Trophoblast cell (in vitro differentiated cells and primary cell): ENCODE measurements at regions not wholly inside any gene's neighbourhood (a gene's known extent, or its start where the extent isn't known, plus 50 kb on each side); places are given as distances from the start of the nearest gene placed in this dataset.

ENCODE experiments used
- DNase-seq, 2 donors: peaks; one replicate each; pipeline ENCODE4 v3.0.0-alpha.2; 2016
- H2AFZ ChIP-seq: 2 replicates; pipeline ENCODE4 v1.6.1; 2013; ENCODE audit warnings: low read length, moderate library complexity, mild to moderate bottlenecking; ENCODE audit not compliant: insufficient read depth, poor library complexity
- H2AK5ac ChIP-seq: 2 replicates; pipeline ENCODE4 v1.6.1; 2013; ENCODE audit warnings: mild to moderate bottlenecking, low read length
- H2BK120ac ChIP-seq: 2 replicates; pipeline ENCODE4 v1.6.1; 2013; ENCODE audit warnings: low read length, mild to moderate bottlenecking, moderate library complexity; ENCODE audit not compliant: insufficient read depth, poor library complexity
- H2BK12ac ChIP-seq: 2 replicates; pipeline ENCODE4 v1.6.1; 2013; ENCODE audit warnings: mild to moderate bottlenecking, low read length, moderate library complexity
- H2BK5ac ChIP-seq: 2 replicates; pipeline ENCODE4 v1.6.1; 2013; ENCODE audit warnings: low read length, low read depth, moderate library complexity, mild to moderate bottlenecking; ENCODE audit not compliant: poor library complexity
- H3K14ac ChIP-seq: 2 replicates; pipeline ENCODE4 v1.6.1; 2013; ENCODE audit warnings: mild to moderate bottlenecking, low read length
- H3K18ac ChIP-seq: 2 replicates; pipeline ENCODE4 v1.6.1; 2013; ENCODE audit warnings: mild to moderate bottlenecking, low read length
- H3K23ac ChIP-seq: 2 replicates; pipeline ENCODE4 v1.6.1; 2013; ENCODE audit warnings: low read length
- H3K27ac ChIP-seq: 2 replicates; pipeline ENCODE4 v1.5.1; 2013; ENCODE audit warnings: low read depth, mild to moderate bottlenecking, inconsistent platforms, low read length, moderate library complexity
- H3K27me3 ChIP-seq: 2 replicates; pipeline ENCODE4 v1.6.1; 2013; ENCODE audit warnings: inconsistent platforms, mild to moderate bottlenecking, low read length, moderate library complexity; ENCODE audit not compliant: insufficient read depth
- H3K36me3 ChIP-seq, 2 experiments: 1 replicate in 1 of 2; 2 replicates in 1 of 2; pipeline ENCODE4 v1.6.1; 2013; ENCODE audit warnings: low read length in 2 of 2, mild to moderate bottlenecking in 2 of 2, moderate library complexity in 1 of 2; ENCODE audit not compliant: insufficient read depth in 2 of 2, control insufficient read depth in 1 of 2
- H3K4ac ChIP-seq: 2 replicates; pipeline ENCODE4 v1.6.1; 2013; ENCODE audit warnings: low read depth, mild to moderate bottlenecking, low read length, moderate library complexity
- H3K4me1 ChIP-seq, 2 experiments: 1 replicate in 1 of 2; 2 replicates in 1 of 2; pipeline ENCODE4 v1.6.1; 2013; ENCODE audit warnings: low read length in 2 of 2, mild to moderate bottlenecking in 2 of 2, moderate library complexity in 1 of 2; ENCODE audit not compliant: insufficient read depth in 2 of 2, control insufficient read depth in 1 of 2
- H3K4me2 ChIP-seq: 2 replicates; pipeline ENCODE4 v1.6.1; 2013; ENCODE audit warnings: inconsistent platforms, mild to moderate bottlenecking, low read length, moderate library complexity
- H3K4me3 ChIP-seq: 2 replicates; pipeline ENCODE4 v1.5.1; 2013; ENCODE audit warnings: mild to moderate bottlenecking, low read depth, low read length, inconsistent platforms
- H3K79me1 ChIP-seq: one replicate; pipeline ENCODE4 v1.6.1; 2013; ENCODE audit warnings: low read length
- H3K79me2 ChIP-seq: 2 replicates; pipeline ENCODE4 v1.6.1; 2013; ENCODE audit warnings: low read length, mild to moderate bottlenecking; ENCODE audit not compliant: control insufficient read depth, insufficient read depth, poor library complexity
- H3K9ac ChIP-seq: 2 replicates; pipeline ENCODE4 v1.6.1; 2013; ENCODE audit warnings: mild to moderate bottlenecking, low read length
- H3K9me3 ChIP-seq: 2 replicates; pipeline ENCODE4 v1.6.1; 2013; ENCODE audit warnings: low read depth, mild to moderate bottlenecking, control low read depth, inconsistent platforms, low read length; ENCODE audit not compliant: insufficient read depth
- H4K12ac ChIP-seq: 2 replicates; pipeline ENCODE4 v1.6.1; 2013; ENCODE audit warnings: low read depth, mild to moderate bottlenecking, low read length, moderate library complexity
- H4K8ac ChIP-seq: 2 replicates; pipeline ENCODE4 v1.6.1; 2013; ENCODE audit warnings: low read depth, mild to moderate bottlenecking, low read length, moderate library complexity
- H4K91ac ChIP-seq: one replicate; pipeline ENCODE4 v1.6.1; 2013; ENCODE audit warnings: low read depth, mild to moderate bottlenecking, low read length, moderate library complexity
- WGBS: extraction: QIAGEN DNeasy Blood & Tissue Kit; methylation state at CpG from one replicate; pipeline ENCODE4 v1.1.7; 2013; ENCODE audit warnings: missing lambda C conversion rate; ENCODE audit not compliant: insufficient read length, insufficient coverage; ENCODE audit errors: extremely low coverage; 5-methylcytosine and 5-hydroxymethylcytosine counted together

- peak overlapping the region; percentile 8 for H3K14ac ChIP-seq
- no peak overlapping the region for H2BK5ac ChIP-seq
- no peaks in the 10 kb centered on the region for H3K36me3 ChIP-seq
- H3K4me2 ChIP-seq, result no peak overlapping the region
- no peaks in the 10 kb centered on the region for H3K79me1 ChIP-seq
- no peak overlapping the region for H4K12ac ChIP-seq
- no peak for DNase-seq
- no peak overlapping the region for H3K4ac ChIP-seq
- H3K4me1 ChIP-seq, result peaks cover 4 to 6% of the 10 kb centered on the region in 2 experiments
- H3K79me2 ChIP-seq, result no peaks in the 10 kb centered on the region
- no peak overlapping the region for H3K23ac ChIP-seq
- no peak overlapping the region for H2BK120ac ChIP-seq
- H4K8ac ChIP-seq, result no peak overlapping the region
- no peak overlapping the region for H3K9ac ChIP-seq
- H2AK5ac ChIP-seq, result no peak overlapping the region
- H3K4me3 ChIP-seq, result no peak overlapping the region
- no peak overlapping the region for H3K27ac ChIP-seq
- no peak overlapping the region for H2AFZ ChIP-seq
- no CpG with 5 or more reads among the region's 5 CpGs for WGBS
- H2BK12ac ChIP-seq, result no peak overlapping the region
- no peaks in the 10 kb centered on the region for H3K9me3 ChIP-seq
- H3K27me3 ChIP-seq, result no peaks in the 10 kb centered on the region
- H3K18ac ChIP-seq, result no peak overlapping the region
- no peak overlapping the region for H4K91ac ChIP-seq
Measured at GRCh38 chr10:107336061-107336460, 171.6 kb upstream of the SORCS1 start.

GRCh38 chr10:107317592-107317991, 153.1 kb upstream of the SORCS1 start:
- Histone ChIP-seq H3K14ac (no peak overlapping the region), H2AK5ac (no peak overlapping the region), H3K27ac (no peak overlapping the region), H4K12ac (no peak overlapping the region), H2BK12ac (no peak overlapping the region), H2AFZ (no peak overlapping the region), H3K18ac (no peak overlapping the region), H3K23ac (no peak overlapping the region), H3K4ac (no peak overlapping the region), H3K4me1 (no peaks in the 10 kb centered on the region), H2BK120ac (no peak overlapping the region), H3K36me3 (no peaks in the 10 kb centered on the region), H3K4me2 (no peak overlapping the region), H3K79me1 (no peaks in the 10 kb centered on the region), H3K9ac (no peak overlapping the region), H3K9me3 (no peaks in the 10 kb centered on the region), H4K91ac (no peak overlapping the region), H4K8ac (no peak overlapping the region), H2BK5ac (no peak overlapping the region), H3K4me3 (no peak overlapping the region), H3K79me2 (no peaks in the 10 kb centered on the region), H3K27me3 (no peaks in the 10 kb centered on the region)
- WGBS, result no CpG with 5 or more reads among the region's 1 CpG
- no peak for DNase-seq

- Histone ChIP-seq H2BK5ac (no peak overlapping the region), H3K79me1 (no peaks in the 10 kb centered on the region), H3K36me3 (no peaks in the 10 kb centered on the region), H3K4me3 (no peak overlapping the region), H4K12ac (no peak overlapping the region), H3K27me3 (no peaks in the 10 kb centered on the region), H3K23ac (no peak overlapping the region), H3K18ac (no peak overlapping the region), H2BK120ac (no peak overlapping the region), H2AFZ (no peak overlapping the region), H2AK5ac (no peak overlapping the region), H3K9me3 (no peaks in the 10 kb centered on the region), H3K14ac (no peak overlapping the region), H3K27ac (no peak overlapping the region), H2BK12ac (no peak overlapping the region), H3K4ac (no peak overlapping the region), H3K79me2 (no peaks in the 10 kb centered on the region), H3K9ac (no peak overlapping the region), H3K4me2 (no peak overlapping the region), H4K91ac (no peak overlapping the region), H3K4me1 (no peaks in the 10 kb centered on the region), H4K8ac (no peak overlapping the region)
- no CpG with 5 or more reads among the region's 2 CpGs for WGBS
- no peak for DNase-seq
Measured at GRCh38 chr10:107303203-107303602, 138.7 kb upstream of the SORCS1 start.

- H3K36me3 ChIP-seq, result no peaks in the 10 kb centered on the region
- no peaks in the 10 kb centered on the region for H3K79me1 ChIP-seq
- H3K4me1 ChIP-seq, result no peaks in the 10 kb centered on the region
- H3K14ac ChIP-seq, result no peak overlapping the region
- no peak overlapping the region for H2BK12ac ChIP-seq
- H2BK120ac ChIP-seq, result no peak overlapping the region
- DNase-seq, result no peak
- no peak overlapping the region for H4K91ac ChIP-seq
- no CpG with 5 or more reads among the region's 2 CpGs for WGBS
- H3K4me2 ChIP-seq, result no peak overlapping the region
- H3K27me3 ChIP-seq, result no peaks in the 10 kb centered on the region
- no peak overlapping the region for H3K4ac ChIP-seq
- no peak overlapping the region for H3K23ac ChIP-seq
- no peak overlapping the region for H4K8ac ChIP-seq
- H4K12ac ChIP-seq, result no peak overlapping the region
- no peak overlapping the region for H2BK5ac ChIP-seq
- H3K9me3 ChIP-seq, result no peaks in the 10 kb centered on the region
- H3K18ac ChIP-seq, result no peak overlapping the region
- no peak overlapping the region for H3K9ac ChIP-seq
- no peak overlapping the region for H2AFZ ChIP-seq
- H2AK5ac ChIP-seq, result no peak overlapping the region
- no peak overlapping the region for H3K4me3 ChIP-seq
- no peak overlapping the region for H3K27ac ChIP-seq
- H3K79me2 ChIP-seq, result no peaks in the 10 kb centered on the region
Measured at GRCh38 chr10:107299606-107300005, 135.1 kb upstream of the SORCS1 start.
